ENCODE measurements at regions not wholly inside any gene's neighbourhood (a gene's known extent, or its start where the extent isn't known, plus 50 kb on each side); places are given as distances from the start of the nearest gene placed in this dataset.

- TF ChIP-seq, protein P1, sequence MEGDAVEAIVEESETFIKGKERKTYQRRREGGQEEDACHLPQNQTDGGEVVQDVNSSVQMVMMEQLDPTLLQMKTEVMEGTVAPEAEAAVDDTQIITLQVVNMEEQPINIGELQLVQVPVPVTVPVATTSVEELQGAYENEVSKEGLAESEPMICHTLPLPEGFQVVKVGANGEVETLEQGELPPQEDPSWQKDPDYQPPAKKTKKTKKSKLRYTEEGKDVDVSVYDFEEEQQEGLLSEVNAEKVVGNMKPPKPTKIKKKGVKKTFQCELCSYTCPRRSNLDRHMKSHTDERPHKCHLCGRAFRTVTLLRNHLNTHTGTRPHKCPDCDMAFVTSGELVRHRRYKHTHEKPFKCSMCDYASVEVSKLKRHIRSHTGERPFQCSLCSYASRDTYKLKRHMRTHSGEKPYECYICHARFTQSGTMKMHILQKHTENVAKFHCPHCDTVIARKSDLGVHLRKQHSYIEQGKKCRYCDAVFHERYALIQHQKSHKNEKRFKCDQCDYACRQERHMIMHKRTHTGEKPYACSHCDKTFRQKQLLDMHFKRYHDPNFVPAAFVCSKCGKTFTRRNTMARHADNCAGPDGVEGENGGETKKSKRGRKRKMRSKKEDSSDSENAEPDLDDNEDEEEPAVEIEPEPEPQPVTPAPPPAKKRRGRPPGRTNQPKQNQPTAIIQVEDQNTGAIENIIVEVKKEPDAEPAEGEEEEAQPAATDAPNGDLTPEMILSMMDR (IDR thresholded peaks at IDR 0.05): no peak
- no peak for TF ChIP-seq POLR2A (IDR thresholded peaks at IDR 0.05)
Measured at GRCh38 chr7:15081891-15082290, 179.3 kb upstream of the DGKB start.
